GM18867 (cell line): ENCODE measurements at regions not wholly inside any gene's neighbourhood (a gene's known extent, or its start where the extent isn't known, plus 50 kb on each side); places are given as distances from the start of the nearest gene placed in this dataset.

ENCODE experiments used
- ATAC-seq: cut with Tn5 transposase; IDR thresholded peaks from one replicate; pipeline ENCODE4 v1.9.1; 2021; ENCODE audit warnings: mild to moderate bottlenecking, moderate library complexity; ENCODE audit not compliant: unreplicated experiment

- no peak for ATAC-seq
These were observed 193.7 kb upstream of the PDE3A start for GRCh38 chr12:20174528-20175175.

GRCh38 chr12:20175704-20176388 lies 192.5 kb upstream of the PDE3A start:
- no peak for ATAC-seq

GRCh38 chr12:20181416-20182180 lies 186.7 kb upstream of the PDE3A start:
- no peak for ATAC-seq

- no peak for ATAC-seq
These were observed 184.8 kb upstream of the PDE3A start for GRCh38 chr12:20183563-20183962.

- ATAC-seq: no peak
These were observed 183.8 kb upstream of the PDE3A start for GRCh38 chr12:20184514-20184913.

GRCh38 chr12:20187456-20187855 lies 180.9 kb upstream of the PDE3A start:
- no peak for ATAC-seq

- ATAC-seq: no peak
These were observed 179.2 kb upstream of the PDE3A start for GRCh38 chr12:20188930-20189653.

GRCh38 chr12:20189767-20190166 lies 178.6 kb upstream of the PDE3A start:
- no peak for ATAC-seq

- ATAC-seq: no peak
These were observed 174.2 kb upstream of the PDE3A start for GRCh38 chr12:20194171-20194570.

GRCh38 chr12:20196767-20197166 lies 171.6 kb upstream of the PDE3A start:
- no peak for ATAC-seq

GRCh38 chr12:20197411-20197810 lies 170.9 kb upstream of the PDE3A start:
- no peak for ATAC-seq

- no peak for ATAC-seq
These were observed 168.6 kb upstream of the PDE3A start for GRCh38 chr12:20199780-20200179.

- ATAC-seq: no peak
These were observed 166.6 kb upstream of the PDE3A start for GRCh38 chr12:20201733-20202132.

GRCh38 chr12:20205854-20206253 lies 162.5 kb upstream of the PDE3A start:
- no peak for ATAC-seq

- ATAC-seq: no peak
These were observed 161.9 kb upstream of the PDE3A start for GRCh38 chr12:20206410-20206809.

- ATAC-seq: no peak
These were observed 157.6 kb upstream of the PDE3A start for GRCh38 chr12:20210621-20211215.

GRCh38 chr12:20211541-20211940 lies 156.8 kb upstream of the PDE3A start:
- ATAC-seq: no peak

- ATAC-seq: no peak
These were observed 156.3 kb upstream of the PDE3A start for GRCh38 chr12:20211981-20212421.

GRCh38 chr12:20212658-20213555 lies 155.4 kb upstream of the PDE3A start:
- ATAC-seq: no peak
